22Rv1 (cell line): ENCODE measurements at regions not wholly inside any gene's neighbourhood (a gene's known extent, or its start where the extent isn't known, plus 50 kb on each side); places are given as distances from the start of the nearest gene placed in this dataset.

Experiments
- CTCF ChIP-seq: fragments of 450-650 bp; IDR thresholded peaks from 2 replicates; pipeline ENCODE4 v1.5.1; 2017; ENCODE audit warnings: mild to moderate bottlenecking
- ZFX ChIP-seq: fragments of 450-650 bp; IDR thresholded peaks from 2 replicates; pipeline ENCODE4 v1.6.1; 2017; ENCODE audit warnings: antibody characterized with exemption, borderline replicate concordance

GRCh38 chr5:98391921-98392625 lies 381.4 kb upstream of the RGMB start:
- no peak for TF ChIP-seq CTCF
- TF ChIP-seq ZFX: no peak
